WTC11 (cell line): ENCODE measurements at regions not wholly inside any gene's neighbourhood (a gene's known extent, or its start where the extent isn't known, plus 50 kb on each side); places are given as distances from the start of the nearest gene placed in this dataset.

Experiments
- ATAC-seq: fragments of 200-7000 bp; cut with Tn5 transposase; 2 replicates; pipeline ENCODE4 v1.10.0; 2021; ENCODE audit warnings: mild to moderate bottlenecking, moderate library complexity
- CTCF ChIA-PET: fragments of 300-600 bp; sonication (Branson Sonifier 250); formaldehyde crosslinking; loops from one replicate; lab custom pipeline; 2021; ENCODE audit warnings: antibody characterized with exemption; lab: Charles Lee
- POLR2A ChIA-PET: fragments of 350-600 bp; sonication (Branson Sonifier 250); formaldehyde crosslinking; loops from one replicate; lab custom pipeline; 2021; ENCODE audit warnings: antibody characterized with exemption; lab: Charles Lee
- DNase-seq: peaks from one replicate; pipeline ENCODE4 v3.0.0; 2021; ENCODE audit warnings: low spot score
- H3K27ac Mint-ChIP-seq: 2 replicates; pipeline ENCODE4 v1.8.0; 2021; ENCODE audit warnings: mixed read lengths
- H3K27me3 Mint-ChIP-seq: 2 replicates; pipeline ENCODE4 v1.8.0; 2021; ENCODE audit warnings: low read depth, mild to moderate bottlenecking, moderate library complexity, mixed read lengths
- H3K36me3 Mint-ChIP-seq: 2 replicates; pipeline ENCODE4 v1.8.0; 2021; ENCODE audit warnings: mixed read lengths
- H3K4me1 Mint-ChIP-seq: 2 replicates; pipeline ENCODE4 v1.8.0; 2022; ENCODE audit warnings: mixed read lengths
- H3K4me3 Mint-ChIP-seq: 2 replicates; pipeline ENCODE4 v1.8.0; 2021; ENCODE audit warnings: mild to moderate bottlenecking, moderate library complexity, mixed read lengths
- H3K9me3 Mint-ChIP-seq: 2 replicates; pipeline ENCODE4 v1.8.0; 2021; ENCODE audit warnings: mixed read lengths
- FOXJ3 ChIP-seq: sonication (generic); formaldehyde crosslinking; IDR thresholded peaks from 2 replicates; pipeline ENCODE4 v1.9.0; 2021; ENCODE audit warnings: missing genetic modification reagents, mild to moderate bottlenecking, borderline replicate concordance
- NFYB ChIP-seq: sonication (generic); formaldehyde crosslinking; conservative IDR thresholded peaks from 2 replicates; pipeline ENCODE4 v1.8.0; 2022; ENCODE audit warnings: low read depth, missing genetic modification reagents
- NR1H2 ChIP-seq: sonication (generic); formaldehyde crosslinking; IDR thresholded peaks from 2 replicates; pipeline ENCODE4 v1.9.0; 2021; ENCODE audit warnings: mild to moderate bottlenecking, moderate library complexity, missing genetic modification reagents
- PREB ChIP-seq: sonication (generic); formaldehyde crosslinking; IDR thresholded peaks from 2 replicates; pipeline ENCODE4 v1.8.1; 2022; ENCODE audit warnings: mild to moderate bottlenecking, missing genetic modification reagents, moderate library complexity, borderline replicate concordance
- SMAD3 ChIP-seq: sonication (generic); formaldehyde crosslinking; IDR thresholded peaks from 2 replicates; pipeline ENCODE4 v1.8.0; 2022; ENCODE audit warnings: missing genetic modification reagents, mild to moderate bottlenecking, borderline replicate concordance
- ZNF121 ChIP-seq: sonication (generic); formaldehyde crosslinking; IDR thresholded peaks from 2 replicates; pipeline ENCODE4 v1.8.0; 2023; ENCODE audit warnings: missing genetic modification reagents
- ZNF219 ChIP-seq: sonication (generic); formaldehyde crosslinking; IDR thresholded peaks from 2 replicates; pipeline ENCODE4 v1.8.0; 2023; ENCODE audit warnings: missing genetic modification reagents, mild to moderate bottlenecking, borderline replicate concordance
- ZNF317 ChIP-seq: sonication (generic); formaldehyde crosslinking; IDR thresholded peaks from 2 replicates; pipeline ENCODE4 v1.8.1; 2023; ENCODE audit warnings: low read depth, mild to moderate bottlenecking, moderate library complexity, missing genetic modification reagents, borderline replicate concordance
- ZNF396 ChIP-seq: fragments of 250-450 bp; sonication (Bioruptor Pico); IDR thresholded peaks from 2 replicates; pipeline ENCODE4 v1.8.0; 2021; ENCODE audit warnings: mild to moderate bottlenecking, moderate library complexity, borderline replicate concordance
- ZNF416 ChIP-seq: fragments of 250-450 bp; sonication (Bioruptor Pico); IDR thresholded peaks from 2 replicates; pipeline ENCODE4 v1.9.0; 2021; ENCODE audit warnings: mild to moderate bottlenecking, inconsistent platforms
- ZNF512 ChIP-seq: sonication (generic); formaldehyde crosslinking; IDR thresholded peaks from 2 replicates; pipeline ENCODE4 v1.8.1; 2022; ENCODE audit warnings: missing genetic modification reagents, borderline replicate concordance
- TF ChIP-seq, protein P1 (sequence below): sonication (generic); formaldehyde crosslinking; IDR thresholded peaks from 2 replicates; pipeline ENCODE4 v1.8.1; 2022; ENCODE audit warnings: low read depth, missing genetic modification reagents, borderline replicate concordance
- TF ChIP-seq, protein P2 (sequence below): fragments of 250-450 bp; sonication (Bioruptor Pico); IDR thresholded peaks from 2 replicates; pipeline ENCODE4 v1.9.0; 2021; ENCODE audit warnings: mild to moderate bottlenecking
- TF ChIP-seq, protein P3 (sequence below): sonication (generic); formaldehyde crosslinking; IDR thresholded peaks from 2 replicates; pipeline ENCODE4 v1.8.0; 2023; ENCODE audit warnings: mild to moderate bottlenecking, missing genetic modification reagents
- TF ChIP-seq, protein P4 (sequence below): sonication (generic); formaldehyde crosslinking; IDR thresholded peaks from 2 replicates; pipeline ENCODE4 v1.8.1; 2022; ENCODE audit warnings: low read depth, mild to moderate bottlenecking, moderate library complexity, missing genetic modification reagents, borderline replicate concordance
- TF ChIP-seq, protein P5 (sequence below): sonication (generic); formaldehyde crosslinking; IDR thresholded peaks from 2 replicates; pipeline ENCODE4 v1.8.1; 2023; ENCODE audit warnings: mild to moderate bottlenecking, missing genetic modification reagents, borderline replicate concordance

- H3K36me3 Mint-ChIP-seq, result no peaks in the 10 kb centered on the region
- H3K27ac Mint-ChIP-seq, result no peak overlapping the region
- TF ChIP-seq NR1H2 (no peak), ZNF219 (CRISPR knock-in tag) (no peak), FOXJ3 (no peak), ZNF396 (no peak), ZNF512 (CRISPR knock-in tag) (no peak), ZNF317 (CRISPR knock-in tag) (no peak)
- TF ChIP-seq, protein P1, sequence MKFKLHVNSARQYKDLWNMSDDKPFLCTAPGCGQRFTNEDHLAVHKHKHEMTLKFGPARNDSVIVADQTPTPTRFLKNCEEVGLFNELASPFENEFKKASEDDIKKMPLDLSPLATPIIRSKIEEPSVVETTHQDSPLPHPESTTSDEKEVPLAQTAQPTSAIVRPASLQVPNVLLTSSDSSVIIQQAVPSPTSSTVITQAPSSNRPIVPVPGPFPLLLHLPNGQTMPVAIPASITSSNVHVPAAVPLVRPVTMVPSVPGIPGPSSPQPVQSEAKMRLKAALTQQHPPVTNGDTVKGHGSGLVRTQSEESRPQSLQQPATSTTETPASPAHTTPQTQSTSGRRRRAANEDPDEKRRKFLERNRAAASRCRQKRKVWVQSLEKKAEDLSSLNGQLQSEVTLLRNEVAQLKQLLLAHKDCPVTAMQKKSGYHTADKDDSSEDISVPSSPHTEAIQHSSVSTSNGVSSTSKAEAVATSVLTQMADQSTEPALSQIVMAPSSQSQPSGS (CRISPR knock-in tag), result no peak
- TF ChIP-seq, protein P2, sequence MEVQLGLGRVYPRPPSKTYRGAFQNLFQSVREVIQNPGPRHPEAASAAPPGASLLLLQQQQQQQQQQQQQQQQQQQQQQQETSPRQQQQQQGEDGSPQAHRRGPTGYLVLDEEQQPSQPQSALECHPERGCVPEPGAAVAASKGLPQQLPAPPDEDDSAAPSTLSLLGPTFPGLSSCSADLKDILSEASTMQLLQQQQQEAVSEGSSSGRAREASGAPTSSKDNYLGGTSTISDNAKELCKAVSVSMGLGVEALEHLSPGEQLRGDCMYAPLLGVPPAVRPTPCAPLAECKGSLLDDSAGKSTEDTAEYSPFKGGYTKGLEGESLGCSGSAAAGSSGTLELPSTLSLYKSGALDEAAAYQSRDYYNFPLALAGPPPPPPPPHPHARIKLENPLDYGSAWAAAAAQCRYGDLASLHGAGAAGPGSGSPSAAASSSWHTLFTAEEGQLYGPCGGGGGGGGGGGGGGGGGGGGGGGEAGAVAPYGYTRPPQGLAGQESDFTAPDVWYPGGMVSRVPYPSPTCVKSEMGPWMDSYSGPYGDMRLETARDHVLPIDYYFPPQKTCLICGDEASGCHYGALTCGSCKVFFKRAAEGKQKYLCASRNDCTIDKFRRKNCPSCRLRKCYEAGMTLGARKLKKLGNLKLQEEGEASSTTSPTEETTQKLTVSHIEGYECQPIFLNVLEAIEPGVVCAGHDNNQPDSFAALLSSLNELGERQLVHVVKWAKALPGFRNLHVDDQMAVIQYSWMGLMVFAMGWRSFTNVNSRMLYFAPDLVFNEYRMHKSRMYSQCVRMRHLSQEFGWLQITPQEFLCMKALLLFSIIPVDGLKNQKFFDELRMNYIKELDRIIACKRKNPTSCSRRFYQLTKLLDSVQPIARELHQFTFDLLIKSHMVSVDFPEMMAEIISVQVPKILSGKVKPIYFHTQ, result no peak
- no peak for DNase-seq
- CTCF ChIA-PET, result interaction anchor here (2.3 kb wide), 1 partner anchor 15 kb away, joined by 7 read pairs; no protein-coding TSS in a partner anchor
- H3K9me3 Mint-ChIP-seq, result peaks cover 24% of the 10 kb centered on the region
- H3K27me3 Mint-ChIP-seq, result no peaks in the 10 kb centered on the region; the same call in 1 of the 2 replicates
- no peak overlapping the region for H3K4me3 Mint-ChIP-seq
- POLR2A ChIA-PET, result no interaction called here
- no peak for ATAC-seq
- H3K4me1 Mint-ChIP-seq, result peaks cover 21% of the 10 kb centered on the region
These were observed 550.7 kb downstream of the INSC start for GRCh38 chr11:15665368-15665871.

DNA sequence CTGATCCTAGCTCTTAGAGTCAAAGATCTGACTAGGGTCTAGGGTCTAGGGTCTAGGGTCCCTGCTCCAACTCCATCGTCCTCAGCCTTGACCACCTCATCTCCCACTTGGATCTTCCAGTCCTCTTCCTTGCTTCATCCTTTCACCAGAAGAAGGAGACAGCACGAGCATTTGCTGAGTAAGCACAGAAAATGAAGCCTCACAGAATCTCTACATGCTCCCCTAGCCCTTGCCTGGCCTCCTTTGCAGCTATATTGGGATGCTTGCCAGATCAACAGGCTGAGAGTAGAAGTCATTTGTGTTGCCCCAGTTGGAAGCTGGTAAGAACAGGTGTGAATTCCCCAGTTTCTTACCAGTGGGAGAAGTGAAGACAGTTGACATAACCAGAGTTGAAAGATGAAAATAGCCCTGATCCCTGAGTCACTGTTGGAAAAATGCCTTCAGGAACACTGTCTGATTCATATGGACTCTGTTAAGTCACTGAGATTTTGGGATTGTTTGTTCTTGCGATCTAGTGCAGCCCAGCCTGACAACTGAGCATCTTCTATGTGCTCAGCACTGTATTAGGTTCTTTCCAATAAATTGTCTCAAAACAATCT lies 552.5 kb downstream of the INSC start:
- Mint-ChIP-seq H3K36me3 (no peaks in the 10 kb centered on the region), H3K27me3 (no peaks in the 10 kb centered on the region; the same call in 1 of the 2 replicates), H3K4me3 (no peak overlapping the region), H3K9me3 (peaks cover 17% of the 10 kb centered on the region), H3K4me1 (peaks cover 19% of the 10 kb centered on the region), H3K27ac (no peak overlapping the region)
- DNase-seq, result no peak
- ATAC-seq, result no peak
- POLR2A ChIA-PET, result no interaction called here
- CTCF ChIA-PET, result interaction anchor here (1.0 kb wide), 1 partner anchor 18 kb away, joined by 4 read pairs; no protein-coding TSS in a partner anchor
- TF ChIP-seq ZNF416 (CRISPR knock-in tag) (no peak), SMAD3 (CRISPR knock-in tag) (no peak), NR1H2 (no peak), NFYB (CRISPR knock-in tag) (no peak), PREB (CRISPR knock-in tag) (no peak), ZNF121 (CRISPR knock-in tag) (no peak), ZNF512 (CRISPR knock-in tag) (no peak)
- TF ChIP-seq, protein P3, sequence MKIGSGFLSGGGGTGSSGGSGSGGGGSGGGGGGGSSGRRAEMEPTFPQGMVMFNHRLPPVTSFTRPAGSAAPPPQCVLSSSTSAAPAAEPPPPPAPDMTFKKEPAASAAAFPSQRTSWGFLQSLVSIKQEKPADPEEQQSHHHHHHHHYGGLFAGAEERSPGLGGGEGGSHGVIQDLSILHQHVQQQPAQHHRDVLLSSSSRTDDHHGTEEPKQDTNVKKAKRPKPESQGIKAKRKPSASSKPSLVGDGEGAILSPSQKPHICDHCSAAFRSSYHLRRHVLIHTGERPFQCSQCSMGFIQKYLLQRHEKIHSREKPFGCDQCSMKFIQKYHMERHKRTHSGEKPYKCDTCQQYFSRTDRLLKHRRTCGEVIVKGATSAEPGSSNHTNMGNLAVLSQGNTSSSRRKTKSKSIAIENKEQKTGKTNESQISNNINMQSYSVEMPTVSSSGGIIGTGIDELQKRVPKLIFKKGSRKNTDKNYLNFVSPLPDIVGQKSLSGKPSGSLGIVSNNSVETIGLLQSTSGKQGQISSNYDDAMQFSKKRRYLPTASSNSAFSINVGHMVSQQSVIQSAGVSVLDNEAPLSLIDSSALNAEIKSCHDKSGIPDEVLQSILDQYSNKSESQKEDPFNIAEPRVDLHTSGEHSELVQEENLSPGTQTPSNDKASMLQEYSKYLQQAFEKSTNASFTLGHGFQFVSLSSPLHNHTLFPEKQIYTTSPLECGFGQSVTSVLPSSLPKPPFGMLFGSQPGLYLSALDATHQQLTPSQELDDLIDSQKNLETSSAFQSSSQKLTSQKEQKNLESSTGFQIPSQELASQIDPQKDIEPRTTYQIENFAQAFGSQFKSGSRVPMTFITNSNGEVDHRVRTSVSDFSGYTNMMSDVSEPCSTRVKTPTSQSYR (CRISPR knock-in tag), result no peak
- TF ChIP-seq, protein P4, sequence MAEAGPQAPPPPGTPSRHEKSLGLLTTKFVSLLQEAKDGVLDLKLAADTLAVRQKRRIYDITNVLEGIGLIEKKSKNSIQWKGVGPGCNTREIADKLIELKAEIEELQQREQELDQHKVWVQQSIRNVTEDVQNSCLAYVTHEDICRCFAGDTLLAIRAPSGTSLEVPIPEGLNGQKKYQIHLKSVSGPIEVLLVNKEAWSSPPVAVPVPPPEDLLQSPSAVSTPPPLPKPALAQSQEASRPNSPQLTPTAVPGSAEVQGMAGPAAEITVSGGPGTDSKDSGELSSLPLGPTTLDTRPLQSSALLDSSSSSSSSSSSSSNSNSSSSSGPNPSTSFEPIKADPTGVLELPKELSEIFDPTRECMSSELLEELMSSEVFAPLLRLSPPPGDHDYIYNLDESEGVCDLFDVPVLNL (CRISPR knock-in tag), result no peak
- TF ChIP-seq, protein P5, sequence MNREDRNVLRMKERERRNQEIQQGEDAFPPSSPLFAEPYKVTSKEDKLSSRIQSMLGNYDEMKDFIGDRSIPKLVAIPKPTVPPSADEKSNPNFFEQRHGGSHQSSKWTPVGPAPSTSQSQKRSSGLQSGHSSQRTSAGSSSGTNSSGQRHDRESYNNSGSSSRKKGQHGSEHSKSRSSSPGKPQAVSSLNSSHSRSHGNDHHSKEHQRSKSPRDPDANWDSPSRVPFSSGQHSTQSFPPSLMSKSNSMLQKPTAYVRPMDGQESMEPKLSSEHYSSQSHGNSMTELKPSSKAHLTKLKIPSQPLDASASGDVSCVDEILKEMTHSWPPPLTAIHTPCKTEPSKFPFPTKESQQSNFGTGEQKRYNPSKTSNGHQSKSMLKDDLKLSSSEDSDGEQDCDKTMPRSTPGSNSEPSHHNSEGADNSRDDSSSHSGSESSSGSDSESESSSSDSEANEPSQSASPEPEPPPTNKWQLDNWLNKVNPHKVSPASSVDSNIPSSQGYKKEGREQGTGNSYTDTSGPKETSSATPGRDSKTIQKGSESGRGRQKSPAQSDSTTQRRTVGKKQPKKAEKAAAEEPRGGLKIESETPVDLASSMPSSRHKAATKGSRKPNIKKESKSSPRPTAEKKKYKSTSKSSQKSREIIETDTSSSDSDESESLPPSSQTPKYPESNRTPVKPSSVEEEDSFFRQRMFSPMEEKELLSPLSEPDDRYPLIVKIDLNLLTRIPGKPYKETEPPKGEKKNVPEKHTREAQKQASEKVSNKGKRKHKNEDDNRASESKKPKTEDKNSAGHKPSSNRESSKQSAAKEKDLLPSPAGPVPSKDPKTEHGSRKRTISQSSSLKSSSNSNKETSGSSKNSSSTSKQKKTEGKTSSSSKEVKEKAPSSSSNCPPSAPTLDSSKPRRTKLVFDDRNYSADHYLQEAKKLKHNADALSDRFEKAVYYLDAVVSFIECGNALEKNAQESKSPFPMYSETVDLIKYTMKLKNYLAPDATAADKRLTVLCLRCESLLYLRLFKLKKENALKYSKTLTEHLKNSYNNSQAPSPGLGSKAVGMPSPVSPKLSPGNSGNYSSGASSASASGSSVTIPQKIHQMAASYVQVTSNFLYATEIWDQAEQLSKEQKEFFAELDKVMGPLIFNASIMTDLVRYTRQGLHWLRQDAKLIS (CRISPR knock-in tag), result no peak
